Sigmoid colon (tissue), 4 donors: ENCODE measurements at regions not wholly inside any gene's neighbourhood (a gene's known extent, or its start where the extent isn't known, plus 50 kb on each side); places are given as distances from the start of the nearest gene placed in this dataset.

ENCODE experiments used
- CTCF ChIP-seq, 4 experiments: fragments of 450-650 bp in 3 of 4; fragments of 200-600 bp in 1 of 4; IDR thresholded peaks; one replicate each; pipeline ENCODE4 v1.5.1; 2016 to 2019; ENCODE audit warnings: antibody characterized with exemption in 4 of 4, mild to moderate bottlenecking in 3 of 4, moderate library complexity in 2 of 4
- EP300 ChIP-seq, 4 donors: sonication (generic); formaldehyde crosslinking; IDR thresholded peaks; one replicate each; pipeline ENCODE4 v1.6.1; 2017; ENCODE audit warnings: antibody characterized with exemption in 4 of 4
- POLR2AphosphoS5 ChIP-seq, 4 donors: sonication (generic); formaldehyde crosslinking; IDR thresholded peaks; one replicate each; pipeline ENCODE4 v1.6.1; 2017; ENCODE audit warnings: antibody characterized with exemption in 4 of 4

GRCh38 chr1:164456272-164456671, 102.7 kb upstream of the PBX1 start:
- TF ChIP-seq EP300 (IDR thresholded peaks at IDR 0.05) (no peak), POLR2AphosphoS5 (IDR thresholded peaks at IDR 0.05) (no peak), CTCF (IDR thresholded peaks at IDR 0.05) (no peak)
